Activated T-cell treated with anti-CD3 and anti-CD28 coated beads, Interleukin-2, amount 50 U/mL, for 1 hour (primary cell): ENCODE measurements at regions not wholly inside any gene's neighbourhood (a gene's known extent, or its start where the extent isn't known, plus 50 kb on each side); places are given as distances from the start of the nearest gene placed in this dataset.

Experiments used
- DNase-seq: peaks from one replicate; pipeline ENCODE4 v3.0.0-alpha.2; 2020

DNA sequence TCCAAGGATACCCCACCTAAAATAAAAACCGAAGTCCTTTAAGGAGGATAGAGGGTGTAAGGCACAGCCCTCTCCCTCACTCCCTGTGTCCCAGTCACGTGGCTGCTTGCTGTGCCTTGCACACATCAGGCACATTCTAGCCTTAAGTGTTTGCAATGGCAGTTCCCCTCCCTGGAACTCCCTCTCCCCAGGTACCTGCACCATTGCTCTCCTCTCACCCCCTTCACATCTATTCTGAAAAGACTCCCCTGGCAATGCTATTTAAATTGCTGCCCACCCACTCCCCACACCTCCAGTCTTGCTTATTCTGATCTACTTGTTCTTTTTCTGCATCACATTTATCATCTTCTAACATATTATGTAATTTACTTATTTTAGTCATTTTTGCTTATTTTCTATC lies 91.6 kb upstream of the LNX1 start:
- no peak for DNase-seq

DNA sequence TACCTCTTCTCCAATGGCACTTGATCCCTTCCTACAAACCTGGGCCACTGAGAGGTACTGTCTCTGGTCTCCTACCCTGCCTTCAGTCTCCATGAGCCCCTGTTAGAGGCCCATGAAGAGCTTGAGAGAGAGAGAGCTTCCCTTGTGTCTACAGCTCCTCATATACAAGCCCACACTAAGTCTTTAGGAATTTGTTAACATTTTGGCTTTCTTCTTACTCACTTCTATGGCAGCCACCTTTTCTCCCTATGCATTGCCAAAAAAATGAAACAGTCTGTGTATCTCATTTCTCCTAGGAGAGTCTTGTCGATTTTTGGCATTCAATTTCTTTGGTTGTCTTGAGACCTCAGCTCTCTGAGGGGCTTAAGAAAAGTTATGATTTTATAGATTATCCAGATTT lies 90.9 kb upstream of the LNX1 start:
- no peak for DNase-seq

DNA sequence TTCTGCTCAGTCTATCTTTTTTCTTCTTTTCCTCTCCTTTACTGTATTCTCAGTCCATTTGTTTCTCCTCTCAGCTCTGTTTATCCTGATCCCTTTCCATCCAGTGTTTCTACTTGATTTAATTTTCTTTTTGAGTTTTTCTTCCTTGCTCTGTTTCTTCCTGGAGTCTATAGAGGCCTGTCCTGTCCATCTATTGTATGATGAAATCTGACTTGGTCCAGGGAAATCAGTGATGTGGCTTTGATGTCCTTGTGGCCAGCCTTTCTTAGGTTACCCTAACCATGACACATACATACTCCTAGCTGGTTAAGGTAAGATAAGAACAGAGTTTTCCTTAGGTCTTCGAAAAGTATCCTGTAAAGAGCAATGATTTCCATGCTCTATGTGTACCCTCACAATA lies 89.3 kb upstream of the LNX1 start:
- DNase-seq: no peak

DNA sequence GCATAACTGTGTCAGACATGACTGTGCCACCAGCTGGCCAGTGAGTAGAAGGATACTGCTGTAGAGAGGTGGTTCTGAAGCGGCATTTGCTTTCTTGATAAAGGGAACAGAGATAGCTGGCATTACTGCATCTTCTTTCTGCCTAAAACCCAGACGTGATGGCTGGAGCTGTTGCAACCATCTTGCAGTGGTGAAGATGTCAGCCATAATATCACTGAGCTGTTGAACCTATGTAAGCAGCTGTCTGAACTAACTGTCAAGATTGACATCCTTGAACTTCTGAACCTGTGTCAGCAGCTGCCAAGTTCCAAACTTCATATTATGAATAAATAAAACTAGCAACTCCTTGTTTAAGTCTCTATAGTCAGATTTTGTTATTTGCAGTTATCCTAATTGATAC lies 88.9 kb upstream of the LNX1 start:
- no peak for DNase-seq

DNA sequence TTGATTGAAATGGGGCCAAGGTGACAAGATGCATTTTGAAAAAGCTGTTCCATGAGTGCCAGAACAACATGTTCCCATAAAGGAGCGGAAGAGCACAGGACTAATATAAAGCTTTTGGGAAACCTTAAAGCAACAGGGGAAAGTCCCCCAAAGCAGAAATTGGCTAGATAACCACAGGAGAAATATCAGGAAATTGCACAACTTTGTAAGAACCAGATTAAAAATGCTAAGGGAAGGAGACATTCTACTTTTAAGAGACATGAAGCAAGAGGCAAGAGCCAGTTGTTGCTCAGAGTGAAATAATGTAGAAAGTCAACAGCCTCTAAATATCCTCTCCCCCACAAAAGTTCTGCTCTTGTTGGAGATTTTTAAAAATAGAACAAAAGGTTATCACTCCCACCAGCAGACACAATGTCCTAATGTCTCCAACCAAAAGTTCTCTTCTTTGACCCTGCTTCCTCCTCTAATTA lies 85.2 kb upstream of the LNX1 start:
- DNase-seq: no peak

DNA sequence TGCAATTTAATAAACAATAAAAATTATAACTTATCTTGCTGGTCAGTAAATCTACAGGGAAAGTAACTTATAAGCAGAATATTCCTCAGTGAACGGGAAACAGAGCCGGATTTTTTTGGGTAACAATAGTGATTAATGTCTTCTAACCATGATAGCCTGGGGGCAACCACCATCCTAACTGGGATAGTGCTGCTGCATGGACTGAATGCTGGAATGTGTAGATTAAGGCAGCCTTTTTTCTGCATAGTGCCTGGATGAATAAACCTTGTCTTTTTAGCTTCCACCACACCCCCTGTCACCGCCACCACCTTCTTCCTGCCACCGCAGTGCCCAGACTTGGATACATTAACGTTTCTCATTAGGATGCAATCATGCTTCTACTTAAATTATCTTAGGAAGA lies 83.6 kb upstream of the LNX1 start:
- DNase-seq: no peak

DNA sequence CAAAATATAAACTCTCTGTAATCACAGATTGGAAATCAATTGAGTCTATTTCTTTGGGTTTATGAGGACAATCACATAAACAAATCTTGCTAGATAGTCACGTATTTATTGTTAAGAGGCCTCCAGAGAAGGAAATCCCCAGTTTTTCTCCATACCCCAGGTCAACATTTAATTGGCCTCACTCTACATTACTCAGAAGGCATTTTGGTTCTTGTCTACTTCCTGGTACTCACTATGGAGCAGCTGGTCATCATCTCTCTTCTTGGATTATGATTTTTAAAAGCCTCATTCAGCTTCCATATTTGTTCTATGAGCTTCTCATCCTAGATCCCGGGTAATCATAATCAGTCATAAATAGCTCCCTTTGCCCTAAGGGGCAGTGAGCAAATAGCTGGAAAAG lies 81.6 kb upstream of the LNX1 start:
- DNase-seq: no peak

DNA sequence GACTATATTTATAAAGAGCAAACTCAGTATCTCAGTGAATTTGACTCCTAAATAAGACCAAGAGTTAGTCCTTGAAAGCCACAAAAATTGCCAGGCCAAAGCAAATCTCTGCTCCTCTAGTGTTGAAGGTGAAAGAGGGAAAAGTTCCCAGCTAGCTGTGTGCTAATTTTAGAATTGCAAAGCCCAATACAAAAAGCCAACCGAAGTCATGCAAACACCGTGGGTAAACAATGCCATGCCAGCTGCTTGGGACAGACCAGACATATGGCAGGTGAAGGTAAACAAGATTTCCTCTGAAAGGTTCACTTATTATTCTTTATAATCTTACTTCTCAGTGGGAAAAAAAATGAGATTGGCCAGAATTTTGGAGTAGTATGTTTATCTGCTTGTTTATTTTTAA lies 80.5 kb upstream of the LNX1 start:
- no peak for DNase-seq

DNA sequence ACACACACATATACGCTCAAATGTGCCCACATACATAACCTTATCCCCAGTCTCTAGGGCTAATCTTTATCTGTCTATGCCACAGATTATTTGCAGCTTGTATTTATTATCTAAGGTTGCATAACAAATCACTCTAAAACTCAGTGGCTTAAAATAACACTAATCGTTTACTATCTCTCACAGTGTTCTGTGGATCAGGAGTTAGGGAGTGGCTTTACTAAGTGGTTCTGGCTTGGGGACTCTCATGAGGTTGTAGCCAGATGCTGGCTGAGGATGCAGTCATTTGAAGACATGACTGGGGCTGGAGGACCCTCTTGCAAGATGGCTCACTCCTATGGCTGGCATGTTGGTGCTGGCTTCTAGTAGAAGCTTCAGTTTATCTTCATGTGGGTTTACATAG lies 68.5 kb upstream of the LNX1 start:
- DNase-seq: no peak

DNA sequence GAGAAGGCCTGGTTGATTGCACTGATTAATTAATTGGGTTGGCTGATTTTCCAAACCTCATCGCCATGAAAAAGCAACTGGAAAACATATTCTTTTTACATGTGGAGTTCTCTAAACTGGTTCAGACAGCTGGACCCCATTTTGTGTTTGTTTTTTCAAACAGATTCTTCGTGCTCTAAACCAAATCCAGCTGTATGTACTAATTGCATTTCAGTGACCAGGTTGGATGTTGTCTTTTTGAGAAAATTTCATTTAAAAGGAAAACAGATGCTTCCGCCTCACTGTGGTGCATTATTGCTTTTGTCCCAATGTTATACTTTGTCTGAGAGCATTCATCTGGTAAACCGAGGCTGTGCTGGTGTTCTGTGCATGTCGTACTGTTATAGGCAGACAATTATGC lies 67.8 kb upstream of the LNX1 start:
- DNase-seq: no peak

DNA sequence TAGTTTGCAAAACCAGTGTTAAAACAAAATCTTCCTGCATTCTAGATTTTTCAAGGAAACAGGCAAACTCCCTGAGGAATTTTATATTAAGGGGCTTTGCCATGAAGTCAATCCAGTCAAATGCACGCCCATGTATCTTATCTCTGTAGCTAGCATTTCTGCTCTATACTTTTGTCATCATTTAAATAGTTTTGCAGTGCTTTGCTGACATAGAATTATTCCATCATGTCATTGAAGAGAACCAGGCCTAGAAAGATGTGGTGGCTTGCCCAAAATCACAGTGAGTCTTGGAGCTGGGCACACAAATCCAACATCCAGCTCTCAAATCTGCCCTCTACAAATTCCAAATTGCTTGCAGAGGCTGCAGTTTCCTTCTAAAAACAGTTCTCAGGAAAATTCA lies 66.7 kb upstream of the LNX1 start:
- no peak for DNase-seq

DNA sequence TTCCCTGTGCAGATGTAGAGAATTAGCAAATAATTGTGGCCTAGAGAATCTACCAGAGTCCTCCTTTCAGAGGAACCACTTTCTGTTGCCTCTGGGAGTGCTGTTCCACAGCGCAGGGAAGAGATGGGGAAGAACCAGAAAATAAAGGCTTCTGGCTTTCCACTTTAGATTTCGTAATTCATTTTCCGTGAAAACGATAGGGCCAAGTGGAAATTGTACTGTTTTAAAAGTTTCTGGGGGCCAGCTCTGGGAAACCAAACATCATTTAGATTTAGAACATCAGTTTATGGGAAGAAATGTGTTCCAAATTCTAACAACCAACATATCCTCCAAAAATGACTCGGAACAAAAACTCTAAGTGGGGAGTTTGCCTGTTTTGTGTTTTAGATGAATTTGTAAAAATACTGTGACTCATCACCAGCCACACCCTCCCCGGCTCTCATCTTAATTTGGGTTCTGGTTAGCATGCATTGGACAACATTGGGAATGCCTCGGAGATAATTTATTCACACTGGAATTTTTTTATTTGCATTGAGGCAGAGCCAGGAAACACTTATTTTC lies 65.2 kb upstream of the LNX1 start:
- DNase-seq: no peak

DNA sequence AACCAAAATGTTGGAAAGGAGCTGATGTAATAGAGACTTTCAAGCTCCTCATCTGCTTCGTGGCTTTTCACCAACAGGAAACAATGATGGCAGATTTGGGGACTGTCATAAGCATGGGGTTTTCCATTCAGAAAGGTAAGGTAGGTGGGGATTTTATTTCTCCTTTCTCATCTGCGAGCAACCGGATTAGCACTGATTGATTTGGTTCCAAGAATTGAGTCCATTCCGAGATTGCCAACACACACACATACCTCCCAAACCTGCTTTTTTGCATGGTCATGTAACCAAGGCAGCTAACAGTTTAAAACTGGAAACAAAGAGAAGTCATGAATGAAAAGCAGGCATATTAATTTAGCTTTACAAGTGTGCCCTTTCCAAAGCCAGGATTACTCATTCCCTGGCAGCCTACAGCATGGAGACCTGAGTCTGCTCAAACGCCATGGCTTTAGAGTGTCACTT lies 63.0 kb upstream of the LNX1 start:
- DNase-seq: no peak

DNA sequence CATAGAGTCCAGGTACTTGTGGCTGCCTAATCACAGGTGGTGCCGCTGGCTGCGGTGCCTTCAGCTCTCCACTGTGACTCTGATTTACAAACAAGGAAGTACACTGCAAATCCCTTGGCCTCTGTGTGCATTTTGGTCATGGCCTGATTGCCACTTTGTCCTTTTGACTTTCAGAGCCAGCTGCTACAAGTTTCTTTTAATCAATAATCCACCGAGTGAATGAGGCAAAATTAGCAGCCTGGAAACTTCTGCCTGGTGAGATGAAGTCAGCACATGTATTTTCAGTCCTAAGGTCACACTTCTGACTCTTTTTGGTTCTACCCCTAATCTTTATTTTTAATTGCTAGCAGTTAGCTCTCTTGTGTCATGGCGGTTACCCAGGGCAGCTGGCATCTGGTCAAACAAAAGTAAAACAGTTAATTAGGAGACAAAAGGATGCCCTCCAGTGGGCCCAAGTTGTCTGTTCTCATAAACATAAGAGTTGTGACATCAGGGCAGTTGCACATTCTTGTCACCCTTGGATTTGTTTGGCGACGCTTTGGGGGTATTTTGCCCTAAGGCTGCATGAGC lies 62.3 kb upstream of the LNX1 start:
- DNase-seq: no peak

DNA sequence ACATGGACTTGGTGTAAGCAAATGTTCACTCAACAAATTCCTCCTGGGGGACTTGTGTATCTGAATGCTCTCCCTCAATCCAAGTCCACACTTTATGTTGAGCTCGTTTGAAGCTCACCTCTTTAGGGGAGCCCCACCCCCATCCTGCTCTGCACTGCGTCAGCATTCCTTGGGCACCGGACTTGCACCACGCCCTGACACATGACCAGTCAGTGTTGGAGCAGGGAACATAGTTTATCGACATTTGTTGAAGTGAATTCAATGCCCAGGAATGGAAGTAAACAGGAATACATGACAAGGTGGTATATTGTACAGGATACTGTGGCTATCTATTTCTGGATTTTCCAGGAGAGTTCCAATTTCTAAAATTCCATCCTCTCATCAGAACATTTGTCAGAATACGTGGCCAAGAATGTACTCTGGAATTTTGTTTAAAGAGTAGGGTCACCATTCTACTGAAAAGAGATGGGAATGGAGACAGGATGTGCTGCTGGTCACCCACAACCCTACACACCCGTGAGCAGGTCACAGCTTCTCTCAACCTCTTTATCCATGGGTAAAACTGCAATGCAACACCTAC lies 60.0 kb upstream of the LNX1 start:
- DNase-seq: no peak

DNA sequence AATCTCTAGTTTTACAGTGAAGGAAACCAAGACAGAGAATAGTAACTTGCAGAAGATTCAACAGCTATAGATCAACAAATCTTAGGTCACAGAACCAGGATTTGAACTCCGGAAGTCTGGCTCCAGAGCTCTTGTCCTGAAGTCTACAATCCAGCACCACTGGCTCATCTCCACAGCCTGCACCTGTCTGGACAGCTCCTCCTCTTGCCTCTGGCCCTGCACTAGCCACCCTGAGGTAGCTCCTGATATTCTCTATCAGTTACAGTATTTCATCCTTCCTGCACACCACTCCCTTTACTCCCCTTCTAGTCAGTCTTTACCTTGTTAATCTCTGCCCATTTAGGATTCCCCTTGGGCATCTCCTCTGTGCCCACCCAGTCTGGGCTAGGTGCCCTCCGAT lies 58.1 kb upstream of the LNX1 start:
- DNase-seq: no peak

DNA sequence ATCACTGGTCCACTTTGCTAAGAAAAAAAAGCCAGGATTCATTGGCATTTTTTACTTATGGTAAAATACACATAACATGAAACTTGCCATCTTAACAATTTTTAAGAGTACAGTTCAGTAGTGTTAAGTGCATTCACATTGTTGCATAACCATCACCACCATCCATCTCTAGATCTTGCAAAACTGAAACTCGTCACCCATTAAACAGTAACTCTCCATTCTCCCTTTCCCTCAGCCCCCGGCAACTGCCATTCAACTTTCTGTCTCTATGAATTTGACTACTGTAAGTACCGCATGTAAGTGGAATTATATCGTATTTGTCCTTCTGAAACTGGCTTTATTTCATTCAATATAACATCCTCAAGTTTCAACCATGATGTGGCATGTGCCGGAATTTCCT lies 56.3 kb upstream of the LNX1 start:
- DNase-seq: no peak

DNA sequence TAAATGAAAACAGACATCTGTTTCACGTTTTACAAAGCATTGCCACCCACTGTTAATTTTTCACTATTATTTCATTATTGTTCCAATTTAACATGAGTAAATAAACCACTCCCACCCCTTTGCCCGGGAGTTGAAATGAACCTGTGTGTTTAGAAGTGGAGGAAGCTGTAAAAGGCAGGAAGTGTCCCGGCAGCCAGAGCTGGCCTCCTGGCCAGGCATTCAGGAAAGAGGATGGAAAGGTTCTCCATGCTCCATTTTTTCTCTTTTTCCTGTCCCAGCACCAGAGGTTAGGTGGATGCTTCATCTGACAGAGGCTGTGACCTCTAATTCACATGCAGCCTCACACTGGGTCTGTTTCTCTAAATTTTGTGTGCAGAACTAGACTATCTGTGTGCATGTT lies 55.5 kb upstream of the LNX1 start:
- DNase-seq: no peak

DNA sequence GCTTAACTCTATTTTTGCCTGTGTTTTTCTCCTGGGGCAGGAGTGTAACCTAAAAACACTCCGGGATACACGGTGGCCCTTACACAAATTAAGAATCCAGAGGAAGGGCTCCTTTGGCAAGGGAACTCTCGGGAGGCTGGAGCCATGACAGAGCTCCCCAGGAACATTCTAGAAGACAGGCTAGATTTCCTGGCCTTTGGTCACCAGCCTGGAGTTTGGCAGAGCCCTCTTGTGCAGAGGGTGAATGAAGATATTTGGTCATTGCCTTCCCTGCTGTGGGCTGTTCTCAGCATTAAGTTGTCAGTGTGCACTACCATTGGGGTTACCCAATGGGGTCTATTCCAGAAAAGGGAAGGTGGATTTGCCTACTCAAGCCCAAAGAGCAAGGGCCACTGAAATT lies 53.8 kb upstream of the LNX1 start:
- no peak for DNase-seq

DNA sequence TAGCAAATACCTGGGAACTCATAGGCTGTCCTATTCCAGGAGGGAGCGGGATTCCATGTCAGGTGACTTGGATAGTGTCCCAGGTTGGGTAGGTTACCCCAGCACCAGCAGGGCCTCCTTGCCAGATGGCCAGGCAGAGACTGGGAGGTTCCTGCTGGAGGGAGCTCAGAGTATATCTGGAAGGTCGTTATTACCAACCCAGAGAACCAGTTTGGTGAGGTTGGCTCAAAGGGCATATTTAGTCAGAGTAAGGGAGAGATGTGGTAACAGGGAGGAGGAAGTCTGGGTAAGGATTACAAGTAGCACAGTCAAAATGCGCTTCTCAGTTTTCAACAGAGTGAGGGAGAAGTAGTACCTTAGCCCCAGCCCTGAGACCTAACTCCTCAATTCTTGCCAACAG lies 53.3 kb upstream of the LNX1 start:
- DNase-seq: no peak
